ENCODE measurements at regions not wholly inside any gene's neighbourhood (a gene's known extent, or its start where the extent isn't known, plus 50 kb on each side); places are given as distances from the start of the nearest gene placed in this dataset.
"Not testable (repeated sequence)": the region's sequence is repeated elsewhere in the genome, so short reads cannot be mapped to it uniquely, and the experiment has no call there.

DNA sequence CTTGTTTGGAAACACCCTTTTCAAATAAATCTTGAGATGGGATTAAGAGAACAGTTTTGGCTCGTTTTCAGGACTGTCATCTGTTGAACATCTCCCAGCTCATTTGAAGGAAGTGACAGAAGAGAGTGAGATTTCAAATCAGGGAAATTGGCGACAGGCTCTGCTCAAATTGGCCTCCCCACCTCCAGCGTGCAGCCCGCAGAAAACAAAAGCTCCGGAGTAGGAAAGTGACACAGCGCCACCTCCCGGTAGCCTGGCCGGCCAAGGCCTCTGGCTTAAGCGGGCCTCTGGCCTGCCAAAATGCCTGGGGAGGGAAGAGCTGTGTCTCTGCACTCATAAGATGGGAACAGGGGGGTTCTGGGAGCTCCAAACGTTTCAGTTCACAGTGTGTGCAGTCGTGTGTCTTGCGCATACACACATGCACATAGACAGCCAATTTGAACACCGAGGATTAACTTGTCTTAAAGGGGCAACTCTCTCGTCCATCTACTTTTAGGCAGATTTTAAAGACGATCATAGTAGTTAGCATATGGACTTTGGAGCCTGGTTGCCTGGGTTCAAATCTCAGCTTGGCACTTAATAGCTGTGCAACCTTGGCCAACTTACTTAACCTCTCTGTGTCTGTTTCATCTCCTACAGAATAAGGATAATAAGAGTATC lies 132.7 kb upstream of the RCN1 start:
- peak; percentile 78 for DNase-seq (ENCODE audit: low spot score)

DNA sequence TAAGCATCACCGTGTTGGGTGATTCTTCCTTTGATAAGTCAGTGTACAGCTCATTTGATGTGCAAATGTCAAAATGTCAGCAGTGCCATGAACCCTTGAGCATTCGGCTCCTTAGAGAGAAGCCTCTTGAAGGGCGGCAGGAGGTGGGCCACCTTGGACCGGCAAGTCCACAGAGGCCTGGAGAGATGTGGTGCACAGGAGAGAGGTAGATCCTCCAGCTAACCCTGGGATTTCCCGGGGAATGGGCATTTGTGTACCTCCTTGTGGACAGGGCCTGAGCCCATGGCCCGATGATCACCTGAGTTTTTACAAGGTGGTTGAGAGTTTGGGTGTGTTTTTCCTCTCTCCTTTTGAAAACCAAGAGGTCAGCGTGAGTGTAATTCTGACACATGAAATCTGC lies 133.2 kb upstream of the RCN1 start:
- DNase-seq (ENCODE audit: low spot score) = no peak

DNA sequence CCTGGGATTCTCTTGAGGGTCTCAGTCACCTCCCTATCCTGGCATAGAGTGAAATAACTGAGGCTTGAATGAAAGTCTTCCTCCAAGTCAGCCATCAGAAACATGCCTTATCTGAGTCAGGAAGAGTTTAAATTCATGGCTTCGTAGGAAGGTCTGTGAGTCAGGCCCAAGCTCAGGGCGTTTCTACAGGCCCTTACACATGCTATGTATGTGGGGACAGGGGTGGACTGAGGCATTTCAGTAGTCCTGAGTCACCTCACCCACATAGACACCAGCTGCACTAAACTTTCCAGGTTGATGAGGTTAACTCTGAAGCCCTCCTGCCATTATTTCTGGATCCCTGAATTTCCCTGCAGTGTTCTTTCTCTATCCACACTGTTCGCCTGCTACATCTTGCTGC lies 134.6 kb upstream of the RCN1 start:
- DNase-seq (ENCODE audit: low spot score) = peak; percentile 30

DNA sequence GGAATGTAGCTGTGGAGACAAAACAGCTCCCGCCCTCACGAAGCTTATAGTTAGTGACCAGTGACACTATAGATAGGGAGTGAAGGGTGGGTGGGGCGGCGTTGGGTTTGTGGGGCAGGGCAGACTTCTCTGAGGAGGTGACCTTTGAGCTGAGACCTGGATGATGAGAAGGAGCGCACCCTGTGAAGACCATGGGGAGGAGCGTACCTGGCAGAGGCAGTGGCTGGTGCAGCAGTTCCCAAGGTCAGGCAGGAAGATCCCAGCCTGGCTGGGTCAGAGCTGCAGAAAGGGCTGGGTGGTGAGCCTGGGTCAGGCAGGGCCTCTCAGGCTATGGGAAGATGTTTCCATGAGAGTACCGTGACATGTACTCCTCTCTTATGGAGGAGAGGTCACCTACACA lies 135.0 kb upstream of the RCN1 start:
- no peak for DNase-seq (ENCODE audit: low spot score)

DNA sequence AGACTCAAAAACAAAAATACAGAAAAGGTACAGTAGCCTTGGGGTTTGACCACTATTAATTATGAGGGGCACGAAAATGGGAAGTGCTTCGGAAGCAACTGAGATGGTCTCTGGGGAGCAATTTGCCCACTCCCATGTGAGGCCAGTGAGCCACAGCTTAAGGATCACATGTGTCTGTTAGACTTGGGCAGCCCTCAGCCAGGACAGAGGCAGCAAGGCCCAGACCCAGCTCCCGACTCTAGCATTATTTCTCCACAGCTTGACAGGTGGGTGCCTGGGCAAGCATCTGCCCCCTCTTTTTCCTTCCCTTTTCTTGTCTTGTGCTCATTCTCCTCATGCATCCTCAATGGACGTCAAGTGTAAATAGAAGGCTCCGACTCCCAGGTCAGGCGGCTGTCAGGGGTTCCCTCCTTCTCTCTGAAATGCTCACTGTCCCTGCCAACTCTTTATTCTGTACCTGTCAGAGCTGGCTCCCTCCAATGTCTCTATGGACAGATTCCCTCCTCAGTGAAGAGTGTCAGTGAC lies 137.0 kb upstream of the RCN1 start:
- no peak for DNase-seq (ENCODE audit: low spot score)

DNA sequence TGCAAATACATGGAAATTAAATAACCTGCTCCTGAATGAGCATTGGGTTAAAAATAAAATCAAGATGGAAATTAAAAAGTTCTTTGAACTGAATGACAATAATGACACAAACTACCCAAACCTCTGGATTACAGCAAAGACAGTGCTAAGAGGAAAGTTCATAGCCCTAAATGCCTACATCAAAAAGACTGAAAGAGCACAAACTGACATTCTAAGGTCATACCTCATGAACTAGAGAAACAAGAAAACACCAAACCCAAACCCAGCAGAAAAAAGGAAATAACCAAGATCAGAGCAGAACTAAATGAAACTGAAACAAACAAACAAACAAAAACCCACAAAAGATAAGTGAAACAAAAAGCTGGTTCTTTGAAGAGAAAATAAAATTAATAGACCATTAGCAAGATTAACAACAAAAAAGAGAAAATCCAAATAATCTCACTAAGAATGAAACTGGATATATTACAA lies 138.6 kb upstream of the PAX6 start:
- not testable (repeated sequence) for DNase-seq (ENCODE audit: low spot score)

DNA sequence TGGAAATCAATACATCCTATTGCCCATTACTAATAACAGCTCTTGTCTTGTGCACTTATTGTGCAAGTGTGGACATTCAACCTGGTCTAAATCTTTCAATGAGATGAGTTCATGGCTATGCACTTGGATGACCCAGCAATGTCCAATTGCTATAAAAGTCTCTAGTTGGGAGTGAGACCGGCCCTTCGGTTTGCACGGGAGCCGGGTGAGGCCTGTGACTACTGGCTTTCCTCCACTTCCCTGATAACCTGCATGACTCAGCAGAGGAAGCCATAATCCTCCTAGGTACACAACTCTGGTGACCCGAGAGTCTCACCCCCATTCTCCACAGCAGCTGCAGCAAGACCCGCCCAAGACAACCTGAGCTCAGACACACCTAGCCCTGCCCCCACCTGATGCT lies 135.9 kb upstream of the PAX6 start:
- no peak for DNase-seq (ENCODE audit: low spot score)

DNA sequence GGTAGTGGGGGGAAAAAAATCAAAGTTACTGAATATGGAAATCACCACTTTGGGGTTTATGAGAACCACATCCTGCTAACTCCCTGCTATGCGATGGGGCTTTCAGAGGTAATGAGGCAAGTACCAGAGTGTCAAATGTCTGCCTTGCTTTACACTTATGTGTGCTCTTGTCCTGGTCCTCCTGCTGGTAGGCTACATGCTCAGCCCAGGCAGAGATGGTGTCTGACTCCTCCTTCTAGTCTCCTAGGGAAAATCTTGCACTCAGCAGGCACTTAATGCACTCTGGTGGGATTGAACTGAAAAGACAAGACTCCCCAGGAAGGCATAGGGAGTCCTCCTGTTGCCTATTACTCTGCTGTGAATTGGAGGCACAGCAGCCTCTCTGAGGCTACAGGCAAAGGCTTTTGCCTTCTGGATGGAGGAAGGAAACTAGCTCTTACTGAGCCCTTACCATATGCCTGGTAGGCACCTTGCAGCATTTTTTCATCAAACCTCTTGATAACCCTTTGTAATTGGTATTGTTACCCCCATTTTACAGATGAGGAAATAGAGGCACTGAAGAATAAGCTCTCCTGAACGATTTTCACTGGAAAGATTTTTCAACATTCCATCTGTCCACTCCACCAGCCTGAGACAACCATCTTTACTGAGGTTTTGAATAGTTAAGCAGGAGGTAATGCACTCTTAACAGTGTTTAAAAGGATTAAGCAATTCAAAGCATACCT lies 132.1 kb upstream of the PAX6 start:
- no peak for DNase-seq (ENCODE audit: low spot score)

DNA sequence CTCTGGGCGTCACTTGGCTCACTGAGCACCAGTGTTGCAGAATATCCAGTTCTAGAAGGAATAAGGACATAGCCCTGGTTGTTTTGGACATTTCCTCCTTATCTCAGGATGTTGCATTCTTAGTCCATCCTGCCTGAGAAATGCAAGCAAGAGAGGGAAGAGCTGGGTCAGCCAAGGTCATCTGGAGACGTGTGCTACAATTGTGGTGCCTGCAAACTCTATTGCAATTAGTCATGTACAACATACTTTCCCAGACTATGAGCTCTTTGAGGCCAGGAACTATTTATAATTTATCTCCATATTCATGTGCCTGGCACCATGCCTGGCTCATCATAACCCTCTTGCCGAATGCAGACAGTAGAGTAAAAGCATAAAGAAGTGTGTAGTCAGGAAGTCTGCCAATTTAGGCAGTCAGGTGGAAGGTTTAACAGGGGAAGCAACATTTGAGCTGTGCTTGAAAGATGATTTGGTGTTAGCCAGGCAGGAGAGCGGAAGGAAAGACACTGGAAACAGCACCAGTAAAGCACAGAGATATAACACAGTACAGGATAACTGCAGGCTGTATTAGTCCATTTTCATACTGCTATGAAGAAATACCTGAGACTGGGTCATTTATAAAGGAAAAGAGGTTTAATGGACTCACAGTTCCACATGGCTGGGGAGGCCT lies 129.4 kb upstream of the PAX6 start:
- peak; percentile 6 for DNase-seq (ENCODE audit: low spot score)

DNA sequence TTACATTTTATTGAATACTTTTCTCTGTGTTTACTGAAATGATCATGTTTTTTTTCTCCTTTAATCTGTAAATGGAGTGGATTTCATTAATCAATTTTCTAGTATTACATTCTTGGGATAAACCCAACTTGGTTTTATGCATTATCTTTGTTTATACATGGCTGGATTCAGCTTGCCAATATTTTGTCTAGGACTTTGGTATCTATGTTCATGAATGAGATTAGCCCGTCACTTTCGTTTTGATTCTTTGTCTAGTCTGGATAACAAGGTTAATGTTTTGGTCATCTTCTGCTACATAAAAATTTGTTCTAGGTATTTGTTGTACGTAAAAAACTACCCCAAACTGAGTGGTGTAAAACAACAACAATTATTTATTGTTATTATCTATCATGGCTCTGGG lies 127.9 kb upstream of the PAX6 start:
- DNase-seq (ENCODE audit: low spot score) = no peak

DNA sequence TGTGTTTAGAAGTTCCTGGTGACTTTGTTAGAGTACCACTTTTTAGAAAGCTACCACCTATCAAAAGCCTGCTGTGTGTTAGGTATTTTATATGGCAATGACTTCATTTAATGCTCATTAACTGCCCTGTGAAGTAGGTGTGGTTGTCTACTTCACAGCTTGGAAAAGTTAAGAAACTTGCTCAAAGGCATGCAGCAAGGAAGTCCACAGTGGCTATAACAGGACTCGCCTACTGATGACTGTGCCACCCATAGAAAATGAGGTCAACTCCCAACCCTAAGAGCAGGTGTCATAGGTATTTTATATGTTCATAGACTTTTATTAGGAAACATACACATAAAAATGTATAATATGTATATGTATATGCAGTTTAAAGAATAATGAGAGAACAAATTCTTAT lies 125.2 kb upstream of the PAX6 start:
- no peak for DNase-seq (ENCODE audit: low spot score)

DNA sequence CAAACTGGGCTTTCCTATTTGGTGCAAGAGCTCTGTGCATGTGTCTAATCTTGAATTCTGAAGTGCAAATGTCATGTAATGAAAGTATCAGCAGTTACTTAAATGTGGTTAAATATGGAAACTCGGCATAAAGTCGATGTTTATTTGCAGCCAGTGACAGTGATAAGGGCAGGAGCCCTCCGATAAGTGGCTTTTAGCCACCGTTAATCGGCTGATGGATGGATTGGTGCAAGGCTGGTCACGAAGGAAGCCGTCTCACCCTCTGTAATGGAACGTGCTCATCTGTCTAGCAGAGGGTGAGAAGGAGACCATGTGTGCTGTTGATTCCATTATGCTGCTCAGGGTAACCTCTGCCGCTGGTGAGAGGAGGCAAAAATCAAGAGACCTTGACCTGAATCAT lies 121.8 kb upstream of the PAX6 start:
- no peak for DNase-seq (ENCODE audit: low spot score)

DNA sequence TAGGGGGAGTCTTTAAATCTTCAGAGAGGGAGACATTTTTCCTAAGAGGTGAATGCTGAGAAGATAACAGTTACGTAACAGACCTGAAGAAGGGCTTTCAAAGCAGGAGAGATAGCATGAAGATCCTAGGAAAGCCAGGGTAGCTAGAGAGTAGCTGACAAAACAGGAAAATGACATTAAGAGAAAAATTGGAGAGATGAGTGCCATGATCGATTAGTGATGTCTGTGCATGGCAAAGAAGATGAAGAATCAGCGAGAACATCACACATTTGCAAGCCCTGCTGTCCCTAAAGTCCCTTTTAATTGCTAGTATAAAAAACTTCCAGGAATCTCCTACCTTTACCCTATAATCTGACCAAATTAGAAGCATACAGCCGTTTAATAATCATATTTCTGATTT lies 116.9 kb upstream of the PAX6 start:
- no peak for DNase-seq (ENCODE audit: low spot score)

DNA sequence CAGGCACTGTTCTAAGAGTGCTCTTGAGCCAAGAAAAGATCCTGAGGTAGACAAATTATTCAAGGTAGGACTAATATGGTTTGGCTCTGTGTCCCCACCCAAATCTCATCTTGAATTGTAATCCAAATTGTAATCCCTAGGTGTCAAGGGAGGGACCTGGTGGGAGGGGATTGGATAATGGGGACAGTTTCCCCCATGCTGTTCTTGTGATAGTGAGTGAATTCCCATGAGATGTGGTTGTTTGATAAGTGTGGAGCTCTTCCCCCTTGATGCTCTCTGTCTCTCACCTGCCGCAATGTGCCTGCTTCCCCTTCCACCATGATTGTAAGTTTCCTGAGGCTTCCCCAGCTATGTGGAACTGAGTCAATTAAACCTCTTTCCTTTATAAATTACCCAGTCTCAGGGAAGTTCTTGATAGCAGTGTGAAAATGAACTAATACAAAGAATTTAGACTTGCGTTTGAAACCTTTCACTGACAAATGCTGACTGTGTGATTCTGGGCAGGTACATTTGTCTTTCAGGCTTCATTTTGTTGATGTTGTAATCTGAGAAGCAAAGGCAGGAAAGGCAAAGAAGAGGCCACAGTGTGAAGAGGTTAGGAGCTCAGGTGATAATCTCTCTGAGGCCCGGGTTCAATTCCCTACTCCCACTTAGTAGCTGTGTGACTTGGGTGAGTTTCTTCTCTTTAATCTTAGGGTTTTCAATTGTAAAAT lies 115.8 kb upstream of the PAX6 start:
- no peak for DNase-seq (ENCODE audit: low spot score)

DNA sequence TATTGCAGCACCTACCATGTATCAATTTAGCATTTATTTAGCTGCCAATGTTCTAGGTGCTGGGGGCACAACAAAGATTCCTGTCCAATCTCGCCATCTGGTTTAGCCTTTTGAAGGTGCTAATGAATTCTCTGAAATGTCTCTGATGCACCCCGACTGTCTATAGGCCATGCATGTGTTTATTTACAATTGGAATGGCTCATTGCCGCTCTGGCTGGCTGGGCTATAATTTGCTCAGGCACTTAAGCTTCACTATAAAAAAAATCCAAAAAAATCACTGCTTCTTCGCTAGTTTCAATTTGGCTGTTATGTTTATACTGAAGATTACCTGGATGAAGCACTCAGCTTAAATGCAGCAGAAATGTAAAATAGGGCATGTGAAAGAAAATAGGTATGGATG lies 115.0 kb upstream of the PAX6 start:
- DNase-seq (ENCODE audit: low spot score) = no peak

DNA sequence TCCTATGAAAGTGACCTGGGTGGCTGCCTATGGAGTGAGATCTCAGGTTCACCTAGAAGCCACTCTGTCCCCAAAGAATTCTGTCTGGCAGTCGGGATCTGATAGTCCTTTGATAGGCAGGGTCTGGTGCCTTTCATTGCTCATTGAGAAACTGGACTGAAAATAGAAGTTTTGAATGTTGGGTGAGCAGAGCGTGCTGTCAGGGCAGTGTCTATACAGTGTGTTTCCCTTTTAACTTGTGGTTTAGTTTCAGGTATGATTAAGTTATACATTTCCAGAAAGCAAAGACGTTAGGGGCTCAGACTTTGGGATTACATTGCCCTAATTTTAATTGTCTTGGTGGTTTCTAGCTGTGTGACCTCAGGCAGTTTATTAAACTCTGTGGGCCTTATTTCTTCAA lies 111.3 kb upstream of the PAX6 start:
- no peak for DNase-seq (ENCODE audit: low spot score)

DNA sequence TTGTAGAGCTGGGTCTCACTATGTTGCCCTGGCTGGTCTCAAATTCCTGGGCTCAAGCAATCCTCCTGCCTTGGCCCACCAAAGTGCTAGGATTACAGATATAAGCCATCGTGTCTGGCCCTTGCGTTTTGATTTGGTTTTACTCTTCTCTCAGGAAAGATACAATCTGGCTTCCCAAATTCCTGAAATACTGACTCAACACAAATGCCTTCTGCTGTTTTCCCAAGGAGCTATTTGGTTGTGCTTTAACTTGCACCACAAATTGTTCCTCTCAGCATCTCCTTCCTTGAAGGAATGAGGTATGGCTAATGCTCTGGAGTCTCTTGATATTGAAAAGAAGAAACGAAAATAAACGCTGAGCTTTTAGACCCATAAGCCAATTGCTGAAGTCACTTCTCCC lies 110.0 kb upstream of the PAX6 start:
- DNase-seq (ENCODE audit: low spot score) = peak; percentile 45

DNA sequence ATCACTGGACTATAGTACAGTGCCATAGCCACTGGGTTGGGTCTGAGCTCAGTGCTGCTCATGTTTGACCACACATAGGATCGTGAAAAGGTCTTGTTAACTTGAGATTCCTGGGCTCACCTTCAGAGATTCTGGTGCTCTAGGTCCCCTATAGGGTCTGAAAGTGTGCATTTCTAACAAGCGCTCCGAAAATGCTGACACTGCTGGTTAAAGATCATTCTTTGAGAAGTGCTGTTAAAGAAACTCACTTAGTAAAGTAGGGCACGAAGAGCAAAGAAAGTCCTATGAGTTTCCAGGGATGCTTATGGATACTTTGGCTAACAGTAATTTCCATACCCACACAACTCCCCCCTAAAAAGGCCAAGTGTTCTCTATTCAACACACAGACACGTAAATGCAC lies 108.1 kb upstream of the PAX6 start:
- no peak for DNase-seq (ENCODE audit: low spot score)

DNA sequence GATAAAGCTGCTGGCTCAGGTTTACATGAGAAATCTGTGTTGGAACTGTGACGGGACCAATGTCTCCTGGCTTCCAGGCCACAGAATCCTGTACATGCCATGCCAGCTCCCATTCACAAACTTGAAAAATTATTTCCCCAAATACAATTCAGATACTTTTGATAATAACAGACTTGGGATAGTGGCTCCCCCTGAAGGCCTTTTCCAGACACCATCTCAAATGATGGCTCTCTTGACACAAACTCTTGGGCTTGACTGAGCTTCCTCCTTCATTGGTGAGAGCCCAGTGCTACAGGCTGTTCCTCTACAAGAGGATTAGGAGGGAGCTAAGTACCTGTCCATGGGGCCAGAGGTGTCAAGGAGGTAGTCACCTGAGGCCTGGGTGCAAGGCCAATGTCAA lies 104.7 kb upstream of the PAX6 start:
- no peak for DNase-seq (ENCODE audit: low spot score)

DNA sequence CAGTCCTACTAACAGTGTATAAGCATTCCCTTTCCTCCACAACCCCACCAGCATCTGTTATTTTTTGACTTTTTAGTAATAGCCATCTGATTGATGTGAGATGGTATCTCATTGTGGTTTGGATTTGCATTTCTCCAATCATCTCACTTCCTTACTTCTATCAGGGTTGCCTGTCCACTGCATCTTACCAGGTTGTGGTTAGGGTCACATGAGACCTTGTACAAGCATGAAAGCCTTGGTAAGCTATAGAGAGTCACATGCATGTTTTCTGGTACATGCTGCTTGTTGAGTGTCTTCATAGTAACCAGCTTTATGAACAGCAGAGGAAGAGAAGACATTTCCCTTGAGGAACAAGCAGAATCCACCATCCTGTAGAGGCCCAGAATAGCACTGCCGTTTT lies 102.9 kb upstream of the PAX6 start:
- DNase-seq (ENCODE audit: low spot score) = no peak

DNA sequence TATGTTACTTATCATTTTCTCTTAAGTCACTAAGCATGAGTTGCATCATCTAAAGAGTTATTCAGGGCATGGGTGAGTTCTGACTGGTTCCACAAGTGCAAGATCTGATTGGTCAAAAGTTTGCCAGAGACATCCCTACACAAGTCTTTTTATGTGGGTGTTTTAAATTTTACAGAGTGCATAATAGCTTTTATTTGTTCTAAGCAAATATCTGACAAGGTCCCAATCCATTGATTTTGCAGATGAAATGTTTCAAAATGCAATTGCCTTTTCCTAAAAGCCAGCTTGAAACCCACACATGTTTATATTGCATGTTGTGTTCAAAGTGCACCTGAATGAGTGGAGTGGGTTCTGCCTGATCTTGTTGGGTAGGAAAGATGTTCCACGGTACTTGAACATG lies 101.7 kb upstream of the PAX6 start:
- DNase-seq (ENCODE audit: low spot score) = no peak

DNA sequence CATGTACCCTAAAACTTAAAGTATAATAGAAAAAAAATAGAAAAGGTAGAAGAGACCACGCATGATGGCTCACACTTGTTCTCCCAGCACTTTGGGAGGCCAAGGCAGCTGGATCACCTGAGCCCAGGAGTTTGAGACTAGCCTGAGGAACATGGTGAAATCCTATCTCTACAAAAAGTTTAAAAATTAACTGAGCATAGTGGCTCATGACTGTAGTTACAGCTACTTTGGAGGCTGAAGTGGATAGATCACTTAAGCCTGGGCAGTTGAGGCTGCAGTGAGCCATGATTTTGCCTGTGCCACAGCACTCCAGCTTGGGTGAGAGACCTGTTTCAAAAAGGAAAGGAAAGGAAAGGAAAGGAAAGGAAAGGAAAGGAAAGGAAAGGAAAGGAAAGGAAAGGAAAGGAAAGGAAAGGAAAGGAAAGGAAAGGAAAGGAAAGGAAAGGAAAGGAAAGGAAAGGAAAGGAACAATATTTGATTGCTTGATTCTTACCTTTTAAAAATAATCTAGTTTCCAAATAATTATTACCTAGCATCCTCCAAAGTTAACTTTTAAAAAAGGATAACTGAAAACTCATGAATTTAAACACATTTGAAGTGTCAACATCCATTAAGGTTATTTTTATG lies 99.9 kb upstream of the PAX6 start:
- no peak for DNase-seq (ENCODE audit: low spot score)
